Coronary artery (tissue), 2 donors: ENCODE measurements at regions not wholly inside any gene's neighbourhood (a gene's known extent, or its start where the extent isn't known, plus 50 kb on each side); places are given as distances from the start of the nearest gene placed in this dataset.

Experiments
- DNase-seq: peaks from one replicate; pipeline ENCODE4 v3.0.0-alpha.2; 2017; ENCODE audit warnings: low spot score
- H3K27ac ChIP-seq, 2 donors: fragments of 200-600 bp; sonication (generic); one replicate each; pipeline ENCODE4 v1.5.1; 2016 to 2019
- H3K4me3 ChIP-seq: fragments of 200-600 bp; sonication (generic); 2 replicates; pipeline ENCODE4 v1.5.1; 2016; ENCODE audit warnings: mild to moderate bottlenecking, moderate library complexity
- CTCF ChIP-seq: fragments of 200-600 bp; sonication (generic); IDR thresholded peaks from one replicate; pipeline ENCODE4 v1.5.1; 2019; ENCODE audit warnings: antibody characterized with exemption

- TF ChIP-seq CTCF: no peak
- DNase-seq: no peak
- H3K27ac ChIP-seq: no peak overlapping the region
- no peak overlapping the region for H3K4me3 ChIP-seq
These were observed 114.4 kb downstream of the CTTN start for GRCh38 chr11:70512716-70513115.

GRCh38 chr11:70517203-70517602 lies 118.9 kb downstream of the CTTN start:
- Histone ChIP-seq H3K27ac (no peak overlapping the region), H3K4me3 (no peak overlapping the region)
- no peak for DNase-seq
- no peak for TF ChIP-seq CTCF

GRCh38 chr11:70517988-70518907 lies 119.9 kb downstream of the CTTN start:
- DNase-seq: no peak
- Histone ChIP-seq H3K27ac (no peak overlapping the region), H3K4me3 (no peak overlapping the region)
- no peak for TF ChIP-seq CTCF

GRCh38 chr11:70519117-70519516 lies 120.8 kb downstream of the CTTN start:
- no peak for DNase-seq
- H3K27ac ChIP-seq: no peak overlapping the region
- no peak for TF ChIP-seq CTCF
- H3K4me3 ChIP-seq: no peak overlapping the region

GRCh38 chr11:70521475-70522308 lies 123.4 kb downstream of the CTTN start:
- H3K27ac ChIP-seq: no peak overlapping the region
- DNase-seq: no peak
- no peak overlapping the region for H3K4me3 ChIP-seq
- no peak for TF ChIP-seq CTCF

- DNase-seq: no peak
- H3K4me3 ChIP-seq: no peak overlapping the region
- TF ChIP-seq CTCF: no peak
- H3K27ac ChIP-seq: no peak overlapping the region
These were observed 123.9 kb downstream of the CTTN start for GRCh38 chr11:70522309-70522592.
